ENCODE measurements at regions not wholly inside any gene's neighbourhood (a gene's known extent, or its start where the extent isn't known, plus 50 kb on each side); places are given as distances from the start of the nearest gene placed in this dataset.

- no peak overlapping the region for H3K27ac ChIP-seq (ENCODE audit: low read length)
- no peaks in the 10 kb centered on the region for H3K4me1 ChIP-seq (ENCODE audit: low read length)
- H3K4me2 ChIP-seq (ENCODE audit: low read depth, low read length, poor library complexity, severe bottlenecking) = no peak overlapping the region
- peaks cover 3% of the 10 kb centered on the region for H3K9me3 ChIP-seq (ENCODE audit: low read length)
- no peak overlapping the region for H2AFZ ChIP-seq (ENCODE audit: low read length)
- DNase-seq = no peak
- H3K79me2 ChIP-seq (ENCODE audit: low read length) = no peaks in the 10 kb centered on the region
- H4K20me1 ChIP-seq (ENCODE audit: insufficient read depth, low read depth, low read length) = no peaks in the 10 kb centered on the region
- no peak overlapping the region for H3K4me3 ChIP-seq (ENCODE audit: low read length)
- no peak overlapping the region for H3K9ac ChIP-seq (ENCODE audit: low read length)
- H3K27me3 ChIP-seq (ENCODE audit: low read length) = no peaks in the 10 kb centered on the region
- no peaks in the 10 kb centered on the region for H3K36me3 ChIP-seq (ENCODE audit: insufficient read depth, low read length)
- no peaks in the 10 kb centered on the region for H3K9me2 ChIP-seq (replicated peaks; ENCODE audit: insufficient read depth, low read length)
Measured at GRCh38 chrX:43585922-43586321, 70.2 kb upstream of the MAOA start.

- H3K27me3 ChIP-seq (ENCODE audit: low read length) = no peaks in the 10 kb centered on the region
- H3K9me3 ChIP-seq (ENCODE audit: low read length) = peaks cover 3% of the 10 kb centered on the region
- H3K79me2 ChIP-seq (ENCODE audit: low read length) = no peaks in the 10 kb centered on the region
- DNase-seq = no peak
- no peak overlapping the region for H3K4me2 ChIP-seq (ENCODE audit: low read depth, low read length, poor library complexity, severe bottlenecking)
- no peaks in the 10 kb centered on the region for H3K4me1 ChIP-seq (ENCODE audit: low read length)
- no peak overlapping the region for H3K4me3 ChIP-seq (ENCODE audit: low read length)
- no peaks in the 10 kb centered on the region for H3K9me2 ChIP-seq (replicated peaks; ENCODE audit: insufficient read depth, low read length)
- H3K27ac ChIP-seq (ENCODE audit: low read length) = no peak overlapping the region
- no peak overlapping the region for H2AFZ ChIP-seq (ENCODE audit: low read length)
- H3K36me3 ChIP-seq (ENCODE audit: insufficient read depth, low read length) = no peaks in the 10 kb centered on the region
- no peaks in the 10 kb centered on the region for H4K20me1 ChIP-seq (ENCODE audit: insufficient read depth, low read depth, low read length)
- H3K9ac ChIP-seq (ENCODE audit: low read length) = no peak overlapping the region
Measured at GRCh38 chrX:43586830-43587229, 69.3 kb upstream of the MAOA start.

- H3K27ac ChIP-seq (ENCODE audit: low read length) = no peak overlapping the region
- H3K4me3 ChIP-seq (ENCODE audit: low read length) = no peak overlapping the region
- H3K4me1 ChIP-seq (ENCODE audit: low read length) = no peaks in the 10 kb centered on the region
- H2AFZ ChIP-seq (ENCODE audit: low read length) = no peak overlapping the region
- H3K36me3 ChIP-seq (ENCODE audit: insufficient read depth, low read length) = no peaks in the 10 kb centered on the region
- H3K4me2 ChIP-seq (ENCODE audit: low read depth, low read length, poor library complexity, severe bottlenecking) = no peak overlapping the region
- no peaks in the 10 kb centered on the region for H3K27me3 ChIP-seq (ENCODE audit: low read length)
- no peaks in the 10 kb centered on the region for H4K20me1 ChIP-seq (ENCODE audit: insufficient read depth, low read depth, low read length)
- H3K9me2 ChIP-seq (replicated peaks; ENCODE audit: insufficient read depth, low read length) = no peaks in the 10 kb centered on the region
- no peaks in the 10 kb centered on the region for H3K79me2 ChIP-seq (ENCODE audit: low read length)
- no peak for DNase-seq
- no peak overlapping the region for H3K9ac ChIP-seq (ENCODE audit: low read length)
- peaks cover 3% of the 10 kb centered on the region for H3K9me3 ChIP-seq (ENCODE audit: low read length)
Measured at GRCh38 chrX:43589735-43590134, 66.4 kb upstream of the MAOA start.

- H3K79me2 ChIP-seq (ENCODE audit: low read length) = no peaks in the 10 kb centered on the region
- no peaks in the 10 kb centered on the region for H3K36me3 ChIP-seq (ENCODE audit: insufficient read depth, low read length)
- H3K4me2 ChIP-seq (ENCODE audit: low read depth, low read length, poor library complexity, severe bottlenecking) = no peak overlapping the region
- H3K9ac ChIP-seq (ENCODE audit: low read length) = no peak overlapping the region
- no peaks in the 10 kb centered on the region for H3K4me1 ChIP-seq (ENCODE audit: low read length)
- no peaks in the 10 kb centered on the region for H3K9me2 ChIP-seq (replicated peaks; ENCODE audit: insufficient read depth, low read length)
- H2AFZ ChIP-seq (ENCODE audit: low read length) = no peak overlapping the region
- H3K9me3 ChIP-seq (ENCODE audit: low read length) = peaks cover 3% of the 10 kb centered on the region
- no peak overlapping the region for H3K4me3 ChIP-seq (ENCODE audit: low read length)
- H4K20me1 ChIP-seq (ENCODE audit: insufficient read depth, low read depth, low read length) = no peaks in the 10 kb centered on the region
- DNase-seq = no peak
- H3K27ac ChIP-seq (ENCODE audit: low read length) = no peak overlapping the region
- no peaks in the 10 kb centered on the region for H3K27me3 ChIP-seq (ENCODE audit: low read length)
Measured at GRCh38 chrX:43590150-43590549, 65.9 kb upstream of the MAOA start.

GRCh38 chrX:43592597-43592996 is 63.5 kb upstream of the MAOA start:
- no peak overlapping the region for H3K4me2 ChIP-seq (ENCODE audit: low read depth, low read length, poor library complexity, severe bottlenecking)
- H3K4me1 ChIP-seq (ENCODE audit: low read length) = no peaks in the 10 kb centered on the region
- no peak overlapping the region for H3K9ac ChIP-seq (ENCODE audit: low read length)
- peaks cover 3% of the 10 kb centered on the region for H3K9me3 ChIP-seq (ENCODE audit: low read length)
- H2AFZ ChIP-seq (ENCODE audit: low read length) = no peak overlapping the region
- no peaks in the 10 kb centered on the region for H3K27me3 ChIP-seq (ENCODE audit: low read length)
- H3K79me2 ChIP-seq (ENCODE audit: low read length) = no peaks in the 10 kb centered on the region
- H3K36me3 ChIP-seq (ENCODE audit: insufficient read depth, low read length) = no peaks in the 10 kb centered on the region
- H4K20me1 ChIP-seq (ENCODE audit: insufficient read depth, low read depth, low read length) = no peaks in the 10 kb centered on the region
- no peak for DNase-seq
- H3K4me3 ChIP-seq (ENCODE audit: low read length) = no peak overlapping the region
- H3K27ac ChIP-seq (ENCODE audit: low read length) = no peak overlapping the region
- H3K9me2 ChIP-seq (replicated peaks; ENCODE audit: insufficient read depth, low read length) = no peaks in the 10 kb centered on the region

GRCh38 chrX:43595931-43596330 is 60.2 kb upstream of the MAOA start:
- Histone ChIP-seq H3K4me1 (ENCODE audit: low read length) (no peaks in the 10 kb centered on the region), H4K20me1 (ENCODE audit: insufficient read depth, low read depth, low read length) (no peaks in the 10 kb centered on the region), H3K4me2 (ENCODE audit: low read depth, low read length, poor library complexity, severe bottlenecking) (no peak overlapping the region), H3K27ac (ENCODE audit: low read length) (no peak overlapping the region), H3K36me3 (ENCODE audit: insufficient read depth, low read length) (no peaks in the 10 kb centered on the region), H3K4me3 (ENCODE audit: low read length) (no peak overlapping the region), H3K27me3 (ENCODE audit: low read length) (no peaks in the 10 kb centered on the region), H2AFZ (ENCODE audit: low read length) (no peak overlapping the region), H3K79me2 (ENCODE audit: low read length) (no peaks in the 10 kb centered on the region), H3K9me2 (replicated peaks; ENCODE audit: insufficient read depth, low read length) (no peaks in the 10 kb centered on the region), H3K9me3 (ENCODE audit: low read length) (no peaks in the 10 kb centered on the region), H3K9ac (ENCODE audit: low read length) (no peak overlapping the region)
- DNase-seq = no peak

GRCh38 chrX:43604753-43605152 is 51.3 kb upstream of the MAOA start:
- no peaks in the 10 kb centered on the region for H3K9me2 ChIP-seq (replicated peaks; ENCODE audit: insufficient read depth, low read length)
- no peaks in the 10 kb centered on the region; the same call in 1 of the 2 replicates for H3K9me3 ChIP-seq (ENCODE audit: low read length)
- no peak overlapping the region for H3K27ac ChIP-seq (ENCODE audit: low read length)
- no peak overlapping the region for H3K4me2 ChIP-seq (ENCODE audit: low read depth, low read length, poor library complexity, severe bottlenecking)
- no peak overlapping the region for H3K9ac ChIP-seq (ENCODE audit: low read length)
- no peak for DNase-seq
- H2AFZ ChIP-seq (ENCODE audit: low read length) = no peak overlapping the region
- H4K20me1 ChIP-seq (ENCODE audit: insufficient read depth, low read depth, low read length) = no peaks in the 10 kb centered on the region
- H3K79me2 ChIP-seq (ENCODE audit: low read length) = no peaks in the 10 kb centered on the region
- no peaks in the 10 kb centered on the region for H3K27me3 ChIP-seq (ENCODE audit: low read length)
- no peaks in the 10 kb centered on the region for H3K36me3 ChIP-seq (ENCODE audit: insufficient read depth, low read length)
- no peaks in the 10 kb centered on the region for H3K4me1 ChIP-seq (ENCODE audit: low read length)
- H3K4me3 ChIP-seq (ENCODE audit: low read length) = no peak overlapping the region

- Histone ChIP-seq H3K27ac (ENCODE audit: low read length) (no peak overlapping the region), H4K20me1 (ENCODE audit: insufficient read depth, low read depth, low read length) (no peaks in the 10 kb centered on the region), H3K36me3 (ENCODE audit: insufficient read depth, low read length) (no peaks in the 10 kb centered on the region), H3K4me3 (ENCODE audit: low read length) (no peak overlapping the region), H3K4me2 (ENCODE audit: low read depth, low read length, poor library complexity, severe bottlenecking) (no peak overlapping the region), H3K9ac (ENCODE audit: low read length) (no peak overlapping the region), H3K9me3 (ENCODE audit: low read length) (no peaks in the 10 kb centered on the region; the same call in 1 of the 2 replicates), H3K4me1 (ENCODE audit: low read length) (no peaks in the 10 kb centered on the region), H2AFZ (ENCODE audit: low read length) (no peak overlapping the region), H3K79me2 (ENCODE audit: low read length) (no peaks in the 10 kb centered on the region), H3K9me2 (replicated peaks; ENCODE audit: insufficient read depth, low read length) (no peaks in the 10 kb centered on the region), H3K27me3 (ENCODE audit: low read length) (no peaks in the 10 kb centered on the region)
- no peak for DNase-seq
Measured at GRCh38 chrX:43605351-43605750, 50.7 kb upstream of the MAOA start.

Data from Karpas-422 (cell line).